Upper lobe of right lung (tissue), 1 donor: ENCODE measurements at regions not wholly inside any gene's neighbourhood (a gene's known extent, or its start where the extent isn't known, plus 50 kb on each side); places are given as distances from the start of the nearest gene placed in this dataset.

ENCODE experiments used
- ATAC-seq: fragments of 200-7000 bp; cut with Tn5 transposase; one replicate; pipeline ENCODE4 v1.9.1; 2020; ENCODE audit warnings: mild to moderate bottlenecking, moderate library complexity
- DNase-seq: peaks from one replicate; pipeline ENCODE4 v3.0.0-alpha.2; 2020
- H3K27ac ChIP-seq: fragments of 200-600 bp; one replicate; pipeline ENCODE4 v1.8.0; 2022
- H3K27me3 ChIP-seq: fragments of 200-600 bp; one replicate; pipeline ENCODE4 v1.8.0; 2022; ENCODE audit warnings: mild to moderate bottlenecking
- H3K36me3 ChIP-seq: fragments of 200-600 bp; one replicate; pipeline ENCODE4 v1.8.0; 2022
- H3K4me1 ChIP-seq: fragments of 200-600 bp; one replicate; pipeline ENCODE4 v1.8.0; 2022
- H3K4me3 ChIP-seq: fragments of 200-600 bp; one replicate; pipeline ENCODE4 v1.8.0; 2022; ENCODE audit warnings: mild to moderate bottlenecking
- H3K9me3 ChIP-seq: fragments of 200-600 bp; one replicate; pipeline ENCODE4 v1.8.0; 2022
- intact Hi-C: fragments of 100-400 bp; cut with DNase I; formaldehyde crosslinking; loops from one replicate; pipeline ENCODE4 v1.11.0; 2022
- TF ChIP-seq, protein P1 (sequence below): fragments of 200-600 bp; IDR thresholded peaks from one replicate; pipeline ENCODE4 v1.8.0; 2022; ENCODE audit warnings: antibody characterized with exemption
- donor health status: DM: no; HTN: yes; CAD: no; lungs with severe emphysema.

DNA sequence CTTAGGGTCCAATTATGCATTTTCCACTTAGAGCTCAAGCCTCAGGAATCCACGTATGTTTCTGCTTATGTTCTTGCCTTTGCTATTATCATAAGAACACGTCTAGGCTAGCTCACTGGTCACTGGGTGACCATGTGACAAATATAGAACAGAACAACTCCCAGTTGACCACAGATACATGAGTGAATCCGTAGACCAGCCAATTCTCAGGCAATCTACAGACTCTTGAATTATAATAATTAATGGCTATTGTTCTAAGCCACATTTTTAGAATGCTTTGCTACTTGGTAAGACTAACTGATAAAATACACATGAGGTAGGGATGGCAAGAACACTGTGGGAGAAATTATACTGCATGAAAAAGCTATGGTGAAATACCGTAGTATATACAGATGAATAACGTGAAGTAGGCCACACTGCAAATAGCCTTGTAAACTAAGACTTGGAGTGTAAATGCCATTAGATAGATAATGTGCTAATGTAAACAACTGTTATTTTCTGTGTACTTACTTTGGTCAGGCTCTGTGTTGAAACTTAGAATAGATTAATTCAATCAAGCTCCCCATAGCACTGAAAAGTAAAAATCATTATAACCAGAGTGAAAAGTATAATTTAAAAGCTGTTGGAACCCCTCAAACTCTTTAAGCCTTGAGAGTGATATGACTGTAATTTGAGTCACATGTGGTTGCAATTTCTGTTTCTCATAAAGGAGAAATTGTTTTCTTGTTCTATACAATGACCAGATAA lies 366.2 kb upstream of the CCDC179 start:
- TF ChIP-seq, protein P1, sequence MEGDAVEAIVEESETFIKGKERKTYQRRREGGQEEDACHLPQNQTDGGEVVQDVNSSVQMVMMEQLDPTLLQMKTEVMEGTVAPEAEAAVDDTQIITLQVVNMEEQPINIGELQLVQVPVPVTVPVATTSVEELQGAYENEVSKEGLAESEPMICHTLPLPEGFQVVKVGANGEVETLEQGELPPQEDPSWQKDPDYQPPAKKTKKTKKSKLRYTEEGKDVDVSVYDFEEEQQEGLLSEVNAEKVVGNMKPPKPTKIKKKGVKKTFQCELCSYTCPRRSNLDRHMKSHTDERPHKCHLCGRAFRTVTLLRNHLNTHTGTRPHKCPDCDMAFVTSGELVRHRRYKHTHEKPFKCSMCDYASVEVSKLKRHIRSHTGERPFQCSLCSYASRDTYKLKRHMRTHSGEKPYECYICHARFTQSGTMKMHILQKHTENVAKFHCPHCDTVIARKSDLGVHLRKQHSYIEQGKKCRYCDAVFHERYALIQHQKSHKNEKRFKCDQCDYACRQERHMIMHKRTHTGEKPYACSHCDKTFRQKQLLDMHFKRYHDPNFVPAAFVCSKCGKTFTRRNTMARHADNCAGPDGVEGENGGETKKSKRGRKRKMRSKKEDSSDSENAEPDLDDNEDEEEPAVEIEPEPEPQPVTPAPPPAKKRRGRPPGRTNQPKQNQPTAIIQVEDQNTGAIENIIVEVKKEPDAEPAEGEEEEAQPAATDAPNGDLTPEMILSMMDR: no peak

GRCh38 chr11:23227078-23227445 lies 366.8 kb upstream of the CCDC179 start:
- no peak overlapping the region for H3K4me3 ChIP-seq
- H3K4me1 ChIP-seq: no peaks in the 10 kb centered on the region
- H3K27me3 ChIP-seq: no peaks in the 10 kb centered on the region
- no peaks in the 10 kb centered on the region for H3K9me3 ChIP-seq
- DNase-seq (no peak), ATAC-seq (no peak)
- intact Hi-C loops: no loop called here
- H3K27ac ChIP-seq: no peak overlapping the region
- no peaks in the 10 kb centered on the region for H3K36me3 ChIP-seq
- TF ChIP-seq, protein P1: no peak

More for the DNA sequence above, 366.2 kb upstream of the CCDC179 start:
- intact Hi-C loops: no loop called here
- Histone ChIP-seq H3K4me3 (no peak overlapping the region), H3K9me3 (no peaks in the 10 kb centered on the region), H3K27ac (no peak overlapping the region), H3K27me3 (no peaks in the 10 kb centered on the region), H3K36me3 (no peaks in the 10 kb centered on the region), H3K4me1 (no peaks in the 10 kb centered on the region)
- no peak for DNase-seq
- no peak for ATAC-seq

- TF ChIP-seq, protein P1: no peak
- ATAC-seq (no peak), DNase-seq (no peak)
- H3K4me1 ChIP-seq: no peaks in the 10 kb centered on the region
- H3K36me3 ChIP-seq: no peaks in the 10 kb centered on the region
- no peaks in the 10 kb centered on the region for H3K27me3 ChIP-seq
- intact Hi-C loops: no loop called here
- H3K9me3 ChIP-seq: no peaks in the 10 kb centered on the region
- H3K27ac ChIP-seq: no peak overlapping the region
- H3K4me3 ChIP-seq: no peak overlapping the region
Observed at GRCh38 chr11:23232652-23233051, 372.4 kb upstream of the CCDC179 start.

GRCh38 chr11:23233075-23233474 lies 372.8 kb upstream of the CCDC179 start:
- no peak overlapping the region for H3K4me3 ChIP-seq
- no peak for ATAC-seq
- H3K4me1 ChIP-seq: no peaks in the 10 kb centered on the region
- H3K9me3 ChIP-seq: no peaks in the 10 kb centered on the region
- intact Hi-C loops: no loop called here
- DNase-seq: no peak
- H3K36me3 ChIP-seq: no peaks in the 10 kb centered on the region
- no peaks in the 10 kb centered on the region for H3K27me3 ChIP-seq
- no peak overlapping the region for H3K27ac ChIP-seq
- TF ChIP-seq, protein P1: no peak

- Histone ChIP-seq H3K4me1 (no peaks in the 10 kb centered on the region), H3K36me3 (no peaks in the 10 kb centered on the region), H3K27ac (no peak overlapping the region), H3K27me3 (no peaks in the 10 kb centered on the region), H3K4me3 (no peak overlapping the region), H3K9me3 (no peaks in the 10 kb centered on the region)
- ATAC-seq (no peak), DNase-seq (no peak)
- TF ChIP-seq, protein P1: no peak
- intact Hi-C loops: no loop called here
Observed at GRCh38 chr11:23236826-23237555, 376.7 kb upstream of the CCDC179 start.
